ENCODE measurements at regions not wholly inside any gene's neighbourhood (a gene's known extent, or its start where the extent isn't known, plus 50 kb on each side); places are given as distances from the start of the nearest gene placed in this dataset.

DNA sequence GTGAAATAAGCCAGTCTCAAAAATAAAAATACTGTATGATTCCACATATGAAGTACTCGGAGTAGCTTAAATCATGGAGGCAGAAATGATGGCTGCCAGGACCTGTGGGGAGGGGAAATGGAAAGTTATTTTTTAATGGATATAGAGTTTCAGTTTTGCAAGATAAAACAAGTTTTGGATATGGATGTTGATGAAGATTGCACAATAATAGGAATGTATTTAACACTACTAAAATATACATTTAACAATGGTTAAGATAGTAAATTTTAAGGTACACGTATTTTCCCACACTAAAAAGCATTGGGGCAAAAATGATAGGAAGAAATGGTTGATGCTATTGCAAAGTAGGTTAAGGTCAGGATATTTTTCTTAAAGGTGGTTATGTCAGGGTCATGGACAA, 1058.9 kb upstream of the MAP3K7 start:
- H3K27ac Mint-ChIP-seq: no peak overlapping the region
- no peaks in the 10 kb centered on the region for H3K27me3 Mint-ChIP-seq
- ATAC-seq (ENCODE audit: low read depth) (no peak), DNase-seq (no peak)
- H3K4me1 Mint-ChIP-seq: no peaks in the 10 kb centered on the region
- intact Hi-C loops (cut with micrococcal nuclease): no loop called here
- no peaks in the 10 kb centered on the region for H3K36me3 Mint-ChIP-seq (ENCODE audit: low read depth)
- TF ChIP-seq, protein P1, sequence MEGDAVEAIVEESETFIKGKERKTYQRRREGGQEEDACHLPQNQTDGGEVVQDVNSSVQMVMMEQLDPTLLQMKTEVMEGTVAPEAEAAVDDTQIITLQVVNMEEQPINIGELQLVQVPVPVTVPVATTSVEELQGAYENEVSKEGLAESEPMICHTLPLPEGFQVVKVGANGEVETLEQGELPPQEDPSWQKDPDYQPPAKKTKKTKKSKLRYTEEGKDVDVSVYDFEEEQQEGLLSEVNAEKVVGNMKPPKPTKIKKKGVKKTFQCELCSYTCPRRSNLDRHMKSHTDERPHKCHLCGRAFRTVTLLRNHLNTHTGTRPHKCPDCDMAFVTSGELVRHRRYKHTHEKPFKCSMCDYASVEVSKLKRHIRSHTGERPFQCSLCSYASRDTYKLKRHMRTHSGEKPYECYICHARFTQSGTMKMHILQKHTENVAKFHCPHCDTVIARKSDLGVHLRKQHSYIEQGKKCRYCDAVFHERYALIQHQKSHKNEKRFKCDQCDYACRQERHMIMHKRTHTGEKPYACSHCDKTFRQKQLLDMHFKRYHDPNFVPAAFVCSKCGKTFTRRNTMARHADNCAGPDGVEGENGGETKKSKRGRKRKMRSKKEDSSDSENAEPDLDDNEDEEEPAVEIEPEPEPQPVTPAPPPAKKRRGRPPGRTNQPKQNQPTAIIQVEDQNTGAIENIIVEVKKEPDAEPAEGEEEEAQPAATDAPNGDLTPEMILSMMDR (IDR thresholded peaks at IDR 0.05): no peak
- CTCF ChIA-PET: no interaction called here
- H3K9me3 Mint-ChIP-seq: no peaks in the 10 kb centered on the region
- H3K4me3 Mint-ChIP-seq: no peak overlapping the region
- POLR2A ChIA-PET: no interaction called here

DNA sequence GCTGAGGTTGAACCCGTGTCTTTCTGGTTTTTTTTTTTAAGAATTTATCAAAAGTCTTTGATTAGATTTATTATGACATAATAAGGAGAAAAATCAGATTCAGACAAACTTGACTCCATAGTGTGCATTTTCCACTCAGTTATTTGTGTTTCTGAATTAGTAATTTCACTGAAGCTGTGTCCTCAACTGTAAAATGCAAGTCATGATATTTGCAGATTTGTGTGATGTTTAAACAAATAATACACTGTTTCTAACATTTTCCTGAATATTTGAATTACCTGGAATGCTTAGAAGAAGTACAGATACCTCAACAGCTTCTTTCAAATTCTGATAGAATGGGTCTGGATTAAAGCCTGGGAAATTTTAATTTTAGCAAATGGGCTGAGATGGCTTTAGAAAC, 1050.3 kb upstream of the MAP3K7 start:
- Mint-ChIP-seq H3K4me1 (no peaks in the 10 kb centered on the region), H3K27me3 (no peaks in the 10 kb centered on the region), H3K36me3 (ENCODE audit: low read depth) (no peaks in the 10 kb centered on the region), H3K4me3 (no peak overlapping the region), H3K9me3 (no peaks in the 10 kb centered on the region), H3K27ac (no peak overlapping the region)
- DNase-seq (no peak), ATAC-seq (ENCODE audit: low read depth) (no peak)
- TF ChIP-seq, protein P1 (IDR thresholded peaks at IDR 0.05): no peak
- ChIA-PET POLR2A (no interaction called here), CTCF (no interaction called here)
- intact Hi-C loops (cut with micrococcal nuclease): no loop called here

DNA sequence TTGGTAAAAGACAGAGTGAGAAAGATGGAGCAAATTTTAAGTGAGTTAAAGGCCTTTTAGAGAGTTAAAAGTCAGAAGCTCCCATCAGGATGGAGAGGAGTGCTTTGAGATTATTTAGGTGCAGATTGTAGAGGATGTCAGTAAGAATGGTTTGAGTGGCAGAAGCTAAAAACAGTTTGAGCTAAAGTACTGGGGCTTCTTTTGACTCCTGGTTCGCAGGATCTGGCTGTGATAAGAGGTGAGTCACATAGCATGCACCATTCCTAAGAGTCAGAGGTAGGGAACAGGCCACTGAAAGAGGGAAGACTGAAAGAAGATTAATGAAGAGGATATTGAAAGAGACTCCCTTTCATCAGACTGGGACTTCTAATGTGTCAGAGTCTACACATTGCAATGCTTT, 1047.9 kb upstream of the MAP3K7 start:
- DNase-seq: no peak
- Mint-ChIP-seq H3K27ac (no peak overlapping the region), H3K27me3 (no peaks in the 10 kb centered on the region), H3K9me3 (peaks cover 3% of the 10 kb centered on the region), H3K4me1 (no peaks in the 10 kb centered on the region), H3K36me3 (ENCODE audit: low read depth) (no peaks in the 10 kb centered on the region), H3K4me3 (no peak overlapping the region)
- TF ChIP-seq, protein P1 (IDR thresholded peaks at IDR 0.05): no peak
- POLR2A ChIA-PET: no interaction called here
- intact Hi-C loops (cut with micrococcal nuclease): no loop called here
- no peak for ATAC-seq (ENCODE audit: low read depth)
- CTCF ChIA-PET: no interaction called here

DNA sequence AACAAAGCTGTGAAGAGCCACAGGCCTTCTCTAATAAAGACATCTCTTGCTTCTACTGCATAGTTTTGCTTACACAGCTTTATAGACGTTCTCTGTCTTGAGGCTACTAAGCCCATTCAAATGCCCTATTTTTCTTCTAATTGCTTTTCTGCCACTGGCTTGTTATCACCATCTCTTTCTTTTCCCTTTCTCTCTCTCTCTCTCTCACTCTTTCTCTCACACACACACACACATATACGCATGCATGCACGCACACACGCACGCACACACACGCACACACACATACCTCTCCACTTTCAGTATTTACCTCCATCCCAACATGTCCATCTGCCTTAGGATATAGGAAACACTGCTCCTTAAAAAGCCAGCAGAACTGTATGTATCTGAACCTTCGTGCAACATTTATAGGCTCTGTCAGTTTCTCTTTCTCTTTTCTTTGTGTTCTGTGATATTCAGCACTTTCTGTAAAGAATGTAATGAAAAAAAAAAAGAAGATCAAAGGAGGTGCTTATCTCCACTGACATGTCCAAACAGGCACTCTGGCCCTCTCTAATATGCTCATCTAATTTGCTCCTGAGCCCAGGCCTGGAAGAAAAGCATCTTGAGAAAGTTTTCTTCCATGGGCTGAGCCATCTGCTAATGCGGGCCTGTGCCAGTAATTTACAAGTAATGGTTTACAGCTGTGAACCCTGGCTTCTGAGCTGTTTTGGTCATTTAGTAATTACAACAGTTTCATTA, 1046.7 kb upstream of the MAP3K7 start:
- ATAC-seq (ENCODE audit: low read depth): no peak
- Mint-ChIP-seq H3K36me3 (ENCODE audit: low read depth) (no peaks in the 10 kb centered on the region), H3K27ac (no peak overlapping the region)

DNA sequence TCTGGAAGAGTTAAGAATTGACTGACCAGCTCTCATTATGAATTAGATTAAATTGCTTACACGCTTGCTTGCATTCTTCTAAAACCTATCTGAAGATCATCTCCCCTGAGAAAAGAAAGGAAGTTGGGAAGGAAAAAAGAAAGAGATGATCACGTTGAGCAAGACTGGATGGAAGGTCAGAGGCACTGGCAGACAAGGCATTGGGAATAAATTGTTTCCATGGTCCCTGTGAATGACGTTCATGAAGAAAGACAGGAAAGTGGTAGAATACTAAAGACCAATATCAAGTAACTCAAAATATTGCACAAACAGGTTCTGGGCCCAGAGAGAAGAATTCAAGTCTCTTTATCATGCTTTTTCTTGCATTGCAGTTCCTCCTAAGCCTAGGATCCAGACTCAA, 1045.4 kb upstream of the MAP3K7 start:
- H3K27me3 Mint-ChIP-seq: no peaks in the 10 kb centered on the region
- no peak for DNase-seq
- no peak for ATAC-seq (ENCODE audit: low read depth)
- H3K36me3 Mint-ChIP-seq (ENCODE audit: low read depth): no peaks in the 10 kb centered on the region
- intact Hi-C loops (cut with micrococcal nuclease): no loop called here
- no peak overlapping the region for H3K4me3 Mint-ChIP-seq
- no peak overlapping the region for H3K27ac Mint-ChIP-seq
- H3K9me3 Mint-ChIP-seq: peaks cover 3% of the 10 kb centered on the region
- TF ChIP-seq, protein P1 (IDR thresholded peaks at IDR 0.05): no peak
- H3K4me1 Mint-ChIP-seq: no peaks in the 10 kb centered on the region
- ChIA-PET CTCF (no interaction called here), POLR2A (no interaction called here)

More for the DNA sequence above, 1046.7 kb upstream of the MAP3K7 start:
- no peaks in the 10 kb centered on the region for H3K4me1 Mint-ChIP-seq
- TF ChIP-seq, protein P1 (IDR thresholded peaks at IDR 0.05): no peak
- H3K9me3 Mint-ChIP-seq: peaks cover 3% of the 10 kb centered on the region
- POLR2A ChIA-PET: no interaction called here
- CTCF ChIA-PET: no interaction called here
- no peak overlapping the region for H3K4me3 Mint-ChIP-seq
- intact Hi-C loops (cut with micrococcal nuclease): no loop called here
- no peaks in the 10 kb centered on the region for H3K27me3 Mint-ChIP-seq
- no peak for DNase-seq

Data from activated B cell treated with CpG ODN at 0.5 μM for 24 hours (primary cell).